Pons (tissue), 1 donor: ENCODE measurements at regions not wholly inside any gene's neighbourhood (a gene's known extent, or its start where the extent isn't known, plus 50 kb on each side); places are given as distances from the start of the nearest gene placed in this dataset.

Experiments used
- DNase-seq: peaks from one replicate; pipeline ENCODE4 v3.0.0-alpha.2; 2016; ENCODE audit warnings: low spot score

DNA sequence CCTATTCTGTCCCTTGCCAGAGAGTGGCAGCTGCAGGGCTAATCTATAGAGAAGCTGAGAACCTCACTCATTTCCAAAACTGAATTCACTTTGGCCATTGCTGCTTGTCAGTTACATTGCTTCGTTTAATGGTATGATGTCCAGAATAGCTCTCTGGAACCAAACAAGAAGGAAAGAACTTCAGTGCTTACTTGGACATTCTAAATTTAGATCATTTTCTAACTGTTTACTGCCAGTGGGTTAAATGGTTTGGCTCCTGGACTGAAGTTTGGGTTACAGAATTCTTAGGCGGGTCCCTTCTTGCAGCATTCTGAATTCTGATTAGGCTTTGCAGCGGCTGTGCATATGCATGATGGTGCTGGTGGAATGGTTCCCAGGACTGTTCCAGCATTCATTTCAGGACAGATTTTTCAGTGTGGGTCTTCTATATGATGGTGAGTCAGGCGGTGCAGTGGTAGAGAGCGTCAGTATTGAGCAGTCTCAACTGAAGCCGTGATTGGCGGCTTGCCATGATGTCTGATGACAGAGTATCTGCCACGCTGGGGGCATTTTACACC is 148.7 kb downstream of the DYRK2 start:
- DNase-seq, result no peak

DNA sequence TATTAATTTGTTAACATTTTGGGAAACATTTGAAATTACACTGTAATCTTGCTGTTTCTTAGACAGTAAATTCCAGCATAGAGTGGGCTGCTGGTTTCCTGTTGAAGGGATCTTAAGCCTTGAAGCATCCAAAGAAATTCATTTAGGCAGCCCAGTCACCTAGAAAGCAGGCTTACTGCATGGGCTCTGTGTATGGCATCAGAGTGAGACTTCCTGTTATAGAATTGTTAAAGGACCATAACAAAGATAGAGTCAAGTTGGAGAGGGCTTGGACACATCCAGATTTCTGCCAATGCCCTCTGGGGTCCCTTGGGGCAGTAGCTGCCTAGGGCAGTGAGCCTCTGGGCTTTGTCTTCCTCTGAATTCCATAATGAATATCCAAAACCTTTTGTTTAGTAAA is 149.2 kb downstream of the DYRK2 start:
- no peak for DNase-seq

DNA sequence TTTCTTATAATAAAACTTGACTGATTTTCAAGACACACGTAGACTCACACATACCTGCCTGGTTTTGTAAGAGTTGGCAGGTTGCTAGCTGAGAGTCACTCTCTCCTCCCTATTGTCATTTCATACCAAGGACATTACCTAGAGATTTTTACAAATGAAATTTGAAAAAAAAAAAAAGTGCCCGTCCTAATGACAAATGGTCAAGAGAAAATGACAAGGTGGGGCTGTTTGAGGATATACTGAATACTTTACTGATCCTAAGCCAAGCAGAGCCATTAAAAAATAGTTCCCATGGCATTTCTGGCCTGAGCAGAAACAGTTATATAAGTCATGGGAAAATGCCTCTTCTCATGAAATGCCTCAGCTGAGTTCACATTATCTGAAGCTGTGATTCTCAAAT is 150.2 kb downstream of the DYRK2 start:
- no peak for DNase-seq

DNA sequence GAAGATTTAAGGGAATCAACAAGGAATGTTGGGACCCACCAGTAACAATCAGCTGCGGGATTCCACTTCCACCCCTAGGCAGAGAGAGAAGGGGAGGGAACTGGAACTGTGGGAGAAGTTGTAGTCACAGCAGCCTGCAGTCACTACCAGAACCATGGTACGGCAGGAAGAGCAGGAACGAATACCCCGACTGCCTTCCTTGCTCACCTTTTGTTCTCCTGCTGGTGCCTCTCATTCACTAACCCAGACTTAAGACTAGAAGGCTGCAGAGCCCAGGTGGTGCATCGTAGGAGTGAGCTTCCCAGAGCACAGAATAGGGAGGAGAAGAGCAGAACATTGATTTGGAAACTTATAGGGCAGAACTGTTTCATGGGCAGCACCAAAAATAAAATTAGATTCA is 154.2 kb downstream of the DYRK2 start:
- no peak for DNase-seq

DNA sequence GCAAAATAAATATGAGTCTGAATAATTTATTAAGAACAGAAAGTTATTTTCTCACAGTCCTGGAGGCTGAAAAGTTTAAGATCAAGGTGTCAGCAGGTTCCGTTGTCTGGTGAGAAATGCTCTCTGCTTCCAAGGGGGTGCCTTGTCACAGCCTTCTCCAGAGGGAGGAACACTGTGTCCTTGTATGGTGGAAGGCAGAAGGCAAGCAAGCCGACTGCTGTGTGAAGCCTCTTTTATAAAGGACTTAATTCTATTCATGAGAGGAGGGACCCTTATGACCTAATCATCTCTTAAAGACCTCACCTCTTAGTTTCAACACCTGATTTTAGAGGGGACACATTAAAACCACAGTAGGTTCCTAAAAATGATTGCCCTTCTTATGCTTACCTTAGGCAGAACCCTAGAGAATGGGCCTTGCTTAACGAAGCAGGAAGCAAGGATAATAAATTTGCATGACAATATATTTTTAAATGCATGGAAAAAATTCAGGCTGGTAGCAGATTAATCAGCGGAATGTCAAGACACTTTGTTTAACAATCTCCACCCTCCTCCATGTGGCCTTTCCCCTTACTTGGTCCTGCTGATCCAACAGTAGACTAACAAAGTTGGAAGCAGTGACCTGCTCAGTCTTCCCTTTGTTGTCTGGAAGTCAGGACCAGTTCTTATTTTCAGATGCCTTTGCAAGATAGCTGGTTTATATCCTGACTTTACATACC is 154.9 kb downstream of the DYRK2 start:
- no peak for DNase-seq

DNA sequence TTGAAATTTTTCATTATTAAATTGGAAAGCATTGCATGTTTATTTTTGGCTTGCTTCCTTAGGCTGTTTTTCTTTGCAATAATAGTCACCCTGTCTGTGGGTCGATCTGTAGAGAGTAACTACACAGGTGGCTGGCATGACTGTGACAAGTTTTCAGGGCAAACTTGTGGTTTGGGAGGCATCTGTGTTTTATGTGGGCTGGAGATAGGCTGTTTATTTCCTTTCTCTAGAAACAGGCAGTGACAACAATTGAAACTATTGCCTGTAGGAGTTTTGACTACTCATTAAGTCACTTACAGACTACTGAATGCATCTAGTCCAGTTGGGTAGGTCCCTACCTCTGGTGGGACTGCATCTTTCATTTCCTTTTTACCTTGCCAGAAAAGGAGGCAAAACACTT is 155.6 kb downstream of the DYRK2 start:
- no peak for DNase-seq

DNA sequence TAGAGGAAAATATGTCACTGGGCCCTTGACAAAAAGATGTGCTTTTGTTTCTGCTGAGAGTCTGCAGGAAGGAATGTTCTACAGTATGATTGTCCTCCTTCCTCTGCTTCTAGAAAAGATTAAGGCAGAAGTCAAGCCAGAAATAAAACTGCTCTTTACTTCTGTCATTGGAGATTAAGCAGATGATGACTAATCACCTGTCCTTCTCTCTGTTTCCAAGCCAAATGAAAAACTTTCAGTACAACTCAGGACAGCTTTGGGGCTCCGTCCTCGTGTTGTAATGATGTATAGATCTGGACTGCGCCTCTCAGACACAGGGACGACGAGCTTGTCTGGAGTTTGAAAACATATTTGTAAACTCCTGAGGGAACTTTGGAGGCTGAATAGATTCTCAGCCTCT is 159.3 kb downstream of the DYRK2 start:
- DNase-seq, result no peak

DNA sequence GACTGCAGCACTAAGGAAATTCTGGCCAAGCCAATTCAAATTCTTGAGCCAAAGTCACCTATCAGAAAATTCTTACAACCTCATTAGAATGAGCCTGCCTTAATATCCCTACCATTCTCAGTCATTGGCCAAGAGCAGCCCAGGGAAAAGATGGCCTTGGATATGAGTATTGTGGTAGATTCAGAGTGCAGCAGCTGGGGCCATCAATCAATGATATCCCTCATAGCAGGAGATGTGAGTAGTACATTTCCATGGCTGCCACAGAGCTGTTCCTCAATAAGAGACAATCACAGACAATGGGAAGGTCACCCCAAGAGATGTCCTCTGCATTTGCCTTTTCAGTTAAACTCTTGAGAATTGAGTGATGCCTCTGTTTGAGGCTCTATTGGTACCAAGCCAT is 161.6 kb downstream of the DYRK2 start:
- no peak for DNase-seq

DNA sequence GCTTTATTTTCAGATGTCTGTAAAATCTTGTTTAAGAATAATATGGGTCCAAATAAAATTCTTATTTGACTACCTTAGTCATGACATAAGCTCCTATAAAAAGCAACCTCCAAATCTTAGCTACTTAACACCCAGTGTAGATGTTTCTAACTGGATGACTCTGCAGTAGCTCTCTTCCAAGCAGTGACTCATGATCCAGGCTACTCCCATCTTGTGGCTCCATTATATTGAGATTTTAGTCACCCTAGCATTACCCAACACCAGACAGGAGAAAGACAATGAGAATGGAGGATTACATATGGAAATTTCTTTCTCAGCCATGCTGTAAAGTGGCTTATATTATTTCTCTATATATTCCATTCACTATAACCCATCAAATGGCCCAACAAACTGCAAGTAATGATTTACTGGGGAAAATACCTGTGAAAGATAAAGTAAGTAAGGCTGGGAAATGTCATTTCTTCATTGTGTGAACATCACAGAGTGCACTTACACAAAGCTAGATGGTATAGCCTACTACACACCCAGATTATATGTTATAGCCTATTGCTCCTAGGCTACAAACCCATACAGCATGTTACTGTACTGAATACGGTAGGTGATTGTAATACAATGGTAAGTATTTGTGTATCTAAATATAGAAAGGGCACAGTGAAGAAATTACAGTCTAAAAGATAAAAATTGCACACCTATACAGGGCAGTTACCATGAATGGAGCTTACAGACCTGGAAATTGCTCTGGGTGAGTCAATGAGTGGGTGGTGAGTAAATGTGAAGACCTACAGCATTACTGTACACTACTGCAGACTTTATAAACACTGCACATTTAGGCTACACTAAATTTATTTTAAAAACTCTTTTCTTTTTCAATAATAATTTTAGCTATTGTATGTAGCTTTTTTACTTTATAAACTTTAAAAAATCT is 163.2 kb downstream of the DYRK2 start:
- no peak for DNase-seq

DNA sequence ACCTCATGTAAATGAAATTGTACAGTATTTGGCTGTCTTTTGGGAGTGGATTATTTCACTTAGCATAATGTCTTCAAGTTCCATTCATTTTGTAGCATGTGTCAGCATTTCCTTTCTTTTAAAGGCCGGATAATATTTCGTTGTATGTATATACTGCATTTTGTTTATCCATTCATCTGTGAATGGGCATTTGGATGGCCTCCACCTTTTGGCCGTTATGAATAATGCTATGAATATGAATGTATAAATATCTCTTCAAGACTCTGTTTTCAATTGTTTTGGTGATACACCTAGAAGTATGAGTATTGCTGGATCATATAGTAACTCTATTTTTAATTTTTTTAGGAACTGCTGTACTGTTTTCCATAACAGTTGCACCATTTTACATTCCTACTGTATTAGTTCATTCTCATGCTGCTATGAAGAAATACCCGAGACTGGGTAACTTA is 164.9 kb downstream of the DYRK2 start:
- DNase-seq, result no peak

DNA sequence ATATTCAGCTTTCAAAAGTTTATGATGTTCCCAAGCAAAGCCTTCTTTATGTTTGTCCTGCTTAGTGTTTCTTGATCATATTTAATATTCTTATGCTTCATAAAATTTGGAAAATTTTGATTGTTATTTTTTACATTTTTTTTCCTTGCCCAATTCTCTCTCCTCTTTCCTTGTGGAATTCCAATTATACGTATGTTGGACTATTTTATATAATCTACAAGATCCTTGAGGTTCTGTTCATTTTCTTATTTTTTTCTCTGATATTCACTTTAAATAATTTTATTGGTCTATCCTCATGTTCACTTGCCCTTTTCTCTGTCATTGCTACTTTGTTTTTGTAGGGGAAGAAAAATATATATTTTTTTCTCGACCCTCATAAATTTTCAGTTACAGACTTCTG is 167.7 kb downstream of the DYRK2 start:
- no peak for DNase-seq

DNA sequence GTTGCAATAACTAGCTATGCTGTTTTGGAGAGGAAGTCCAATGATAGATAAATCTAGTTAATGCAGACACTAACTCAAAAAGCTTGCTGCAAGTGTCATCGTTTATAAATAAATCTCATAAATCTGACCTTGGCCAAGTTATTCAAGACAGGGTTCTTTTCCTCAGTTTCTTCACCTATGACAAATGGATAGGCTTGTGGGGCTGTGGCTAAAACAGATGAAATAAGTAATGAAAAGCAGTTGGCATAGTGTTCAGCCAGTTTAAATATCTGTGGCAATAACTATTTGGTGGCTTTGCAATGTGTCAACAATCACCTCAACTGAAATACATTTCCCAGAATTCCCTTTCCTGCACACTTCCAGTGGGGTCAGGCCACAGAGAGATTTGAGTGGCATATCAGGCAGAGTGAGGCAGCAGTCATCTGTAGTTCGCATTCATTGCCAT is 169.9 kb downstream of the DYRK2 start:
- no peak for DNase-seq

DNA sequence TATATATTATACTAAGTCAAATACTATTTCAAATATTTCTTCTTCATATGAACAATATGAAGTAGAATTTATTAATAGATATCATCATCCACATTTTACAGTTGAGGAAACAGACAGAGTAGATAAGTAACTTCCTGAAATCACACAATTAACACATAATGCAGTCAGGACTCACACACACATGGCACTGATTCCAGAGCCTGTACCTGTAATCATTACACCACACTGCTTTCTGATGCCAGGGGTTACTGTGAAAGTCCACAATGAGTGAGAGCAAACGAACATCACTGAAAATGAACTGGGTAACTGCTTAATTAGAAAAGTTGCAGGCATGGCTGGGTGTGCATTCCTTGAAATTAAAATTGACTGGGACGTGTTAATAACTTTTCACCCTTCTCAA is 169.3 kb upstream of the IFNG-AS1 start:
- no peak for DNase-seq

DNA sequence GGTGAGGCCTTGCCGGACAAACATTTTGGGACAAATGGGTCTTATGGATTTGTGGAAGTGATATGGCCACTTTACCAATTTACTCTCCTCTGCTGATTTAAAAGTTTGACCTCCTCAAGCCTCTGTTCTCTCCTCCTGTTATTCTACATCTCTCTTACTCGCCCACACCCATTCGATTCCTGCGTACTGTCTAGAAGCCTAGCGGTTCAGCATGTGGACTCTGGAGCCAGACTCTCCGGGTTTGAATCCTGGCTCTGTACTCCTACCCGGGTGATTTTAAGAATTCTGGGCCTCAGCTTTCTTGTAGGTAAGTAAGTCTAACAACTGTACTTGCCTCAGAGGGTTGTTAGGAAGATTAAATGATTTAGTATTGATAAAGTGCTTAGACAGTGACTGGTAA is 168.6 kb upstream of the IFNG-AS1 start:
- DNase-seq, result no peak

DNA sequence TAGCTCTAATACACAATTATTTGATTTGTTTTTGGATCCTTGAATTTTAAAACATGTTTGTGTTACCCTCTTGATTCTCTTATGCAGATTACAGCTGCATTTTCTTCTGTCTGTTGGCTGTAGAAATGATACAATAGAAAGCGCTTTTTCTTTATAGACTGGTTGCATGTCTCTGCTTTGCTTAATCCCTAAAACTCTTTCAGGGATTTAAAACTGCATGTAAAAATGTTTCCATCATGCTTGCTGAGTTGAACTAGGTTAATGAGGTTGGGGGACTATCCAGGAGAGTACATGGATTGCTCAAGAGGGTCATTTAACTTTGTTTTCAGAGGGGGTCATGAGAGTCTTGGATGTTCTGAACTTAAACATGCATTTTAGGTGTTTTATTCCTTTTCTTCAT is 166.4 kb upstream of the IFNG-AS1 start:
- DNase-seq, result no peak

DNA sequence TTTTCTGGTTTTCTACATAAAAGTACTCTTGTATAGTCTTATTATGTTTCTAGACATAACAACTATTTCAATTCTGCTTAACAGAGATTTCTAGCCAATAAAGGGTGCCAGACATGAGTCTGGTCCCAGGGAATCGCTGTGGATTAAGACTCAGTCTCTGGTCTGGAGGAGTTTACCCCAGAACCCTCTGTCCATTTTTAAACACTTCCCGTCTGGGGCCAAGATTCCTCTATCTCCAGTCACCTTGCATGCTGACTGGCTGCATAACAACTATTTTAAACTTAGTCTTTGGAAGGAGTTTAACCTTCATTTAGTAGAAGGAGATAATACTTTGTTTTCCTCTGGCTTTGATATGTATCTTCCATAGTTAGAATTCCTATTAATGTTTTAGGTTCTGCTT is 163.1 kb upstream of the IFNG-AS1 start:
- DNase-seq, result no peak

DNA sequence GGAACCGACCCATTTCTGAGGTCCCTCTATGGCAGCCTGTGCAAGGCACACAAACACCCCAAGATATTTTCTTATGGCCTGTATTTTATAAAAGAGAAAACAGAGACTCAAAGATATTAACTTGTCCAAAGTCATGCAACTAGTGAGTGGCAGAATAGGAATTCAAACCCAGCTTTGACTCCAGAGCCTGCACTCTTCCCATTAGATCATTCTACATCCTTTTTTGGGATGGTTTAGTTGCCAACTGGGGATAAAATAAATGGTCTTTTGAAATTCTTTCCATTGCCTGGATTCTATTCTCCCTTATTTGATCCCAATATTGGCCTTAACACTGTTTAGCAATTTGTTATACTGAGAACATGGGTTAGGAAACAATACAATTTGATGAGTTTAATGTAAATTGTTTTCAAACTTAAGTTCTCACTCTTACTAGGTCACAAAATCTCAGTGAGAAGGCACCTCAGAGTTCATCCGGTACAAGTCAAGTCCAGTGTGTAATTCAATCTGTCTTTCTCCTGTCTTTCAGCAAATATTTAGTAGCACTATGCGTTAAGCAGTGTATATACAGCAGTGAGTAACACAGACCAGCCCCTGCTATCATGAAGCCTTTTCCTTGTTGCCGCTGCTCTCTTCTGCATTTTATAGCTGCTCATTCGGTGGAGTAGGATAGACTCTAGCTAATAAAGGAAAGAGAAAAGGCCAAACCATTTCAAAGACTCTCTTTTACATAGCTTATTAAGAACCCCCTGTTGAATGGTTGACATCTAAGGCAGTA is 162.1 kb upstream of the IFNG-AS1 start:
- DNase-seq, result no peak

DNA sequence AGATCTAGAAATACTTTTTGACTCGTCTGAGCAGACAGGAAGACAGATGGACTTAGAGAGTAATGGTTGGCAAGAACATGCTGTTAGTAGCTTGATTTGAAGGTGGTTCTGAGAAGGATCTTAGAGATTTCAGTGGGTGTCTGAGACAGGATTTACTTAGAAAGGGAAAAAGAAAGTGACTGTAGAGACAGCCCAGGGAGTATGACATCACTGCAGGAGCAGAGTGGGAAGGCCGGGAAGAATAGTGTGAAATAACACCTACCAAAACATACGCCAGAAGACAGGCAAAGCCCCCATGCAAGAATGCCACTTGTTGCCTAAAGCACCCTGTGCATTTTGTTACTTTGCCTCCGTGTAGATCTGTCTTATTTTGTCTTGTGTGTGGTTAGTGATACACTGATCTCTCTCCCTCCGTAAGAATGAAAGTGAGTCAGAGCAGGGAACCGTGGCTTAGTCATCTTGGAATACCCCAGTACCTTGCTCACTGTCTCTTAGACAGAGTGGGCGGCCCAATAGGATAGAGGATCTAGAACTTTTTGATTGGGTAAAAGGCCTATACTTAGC is 161.3 kb upstream of the IFNG-AS1 start:
- peak; percentile 15 for DNase-seq

DNA sequence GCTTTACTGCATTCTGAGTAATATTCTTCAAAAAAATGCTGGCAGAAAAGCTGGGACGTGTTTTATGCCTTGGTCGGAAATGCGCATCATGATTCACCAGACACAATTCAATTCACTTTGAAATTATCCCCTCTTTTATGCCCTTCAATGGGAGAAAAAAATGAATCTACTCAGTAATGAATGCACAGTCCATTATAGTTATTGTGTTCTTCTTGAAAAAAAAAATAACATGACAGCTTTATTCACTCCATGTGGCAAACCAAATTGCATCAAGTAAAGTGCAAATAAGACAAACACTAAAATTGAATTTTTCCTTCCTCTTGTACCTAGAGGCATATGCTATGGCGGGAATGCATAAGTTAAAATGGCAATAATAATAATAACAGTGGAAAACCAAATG is 159.4 kb upstream of the IFNG-AS1 start:
- no peak for DNase-seq

DNA sequence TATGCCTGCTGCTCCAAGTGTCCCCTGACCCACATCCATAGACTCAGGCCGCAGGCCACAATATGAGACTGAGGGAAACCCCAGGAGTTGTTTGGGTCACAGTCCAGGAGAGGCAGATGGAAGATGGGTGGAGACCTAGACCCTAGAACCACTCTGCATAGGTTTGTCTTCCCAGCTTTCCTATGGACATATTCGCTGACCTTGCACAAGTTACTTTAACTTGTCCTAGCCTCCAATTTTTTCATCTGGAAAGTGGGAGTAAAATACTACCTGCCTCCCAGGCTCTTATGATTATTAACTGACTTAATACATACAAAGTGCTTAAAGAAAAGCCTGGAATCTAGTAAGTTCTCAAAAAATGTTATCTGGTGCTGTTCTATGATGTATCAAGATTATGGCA is 157.1 kb upstream of the IFNG-AS1 start:
- DNase-seq, result no peak

DNA sequence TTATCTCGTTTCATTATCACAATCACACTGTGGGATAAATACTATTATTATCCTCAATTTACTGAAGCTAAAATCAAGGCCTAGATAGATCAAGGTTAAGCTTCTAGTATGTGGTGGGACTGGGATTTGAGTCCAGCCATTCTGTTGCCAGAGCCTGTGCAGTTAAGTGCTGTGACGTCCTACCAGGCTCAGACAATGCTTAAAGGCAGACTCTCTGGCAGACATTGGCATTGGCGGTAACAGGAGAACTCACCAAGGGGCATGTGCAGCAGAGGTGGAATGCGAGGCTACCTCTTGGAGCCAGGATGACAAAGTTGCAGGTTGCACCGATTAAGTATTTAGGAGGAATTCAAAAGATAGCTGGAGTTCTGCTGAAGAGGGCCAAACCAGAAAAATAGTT is 155.6 kb upstream of the IFNG-AS1 start:
- no peak for DNase-seq

DNA sequence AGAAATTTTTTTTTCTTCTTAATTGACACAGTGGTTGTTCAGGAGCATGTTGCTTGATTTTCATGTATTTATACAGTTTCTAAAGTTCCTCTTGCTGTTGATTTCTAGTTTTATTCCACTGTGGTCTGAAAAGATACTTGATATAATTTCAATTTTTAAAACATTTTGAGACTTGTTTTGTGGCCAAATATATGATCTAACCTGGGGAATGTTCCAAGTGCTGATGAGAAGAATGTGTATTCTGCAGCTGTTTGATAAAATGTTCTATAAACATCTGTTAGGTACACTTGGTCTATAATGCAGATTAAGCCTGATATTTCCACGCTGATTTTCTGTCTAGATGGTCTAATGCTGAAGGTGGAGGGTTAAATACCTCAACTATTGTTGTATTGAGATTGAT is 151.4 kb upstream of the IFNG-AS1 start:
- no peak for DNase-seq
